ENCODE measurements at regions not wholly inside any gene's neighbourhood (a gene's known extent, or its start where the extent isn't known, plus 50 kb on each side); places are given as distances from the start of the nearest gene placed in this dataset.

DNA sequence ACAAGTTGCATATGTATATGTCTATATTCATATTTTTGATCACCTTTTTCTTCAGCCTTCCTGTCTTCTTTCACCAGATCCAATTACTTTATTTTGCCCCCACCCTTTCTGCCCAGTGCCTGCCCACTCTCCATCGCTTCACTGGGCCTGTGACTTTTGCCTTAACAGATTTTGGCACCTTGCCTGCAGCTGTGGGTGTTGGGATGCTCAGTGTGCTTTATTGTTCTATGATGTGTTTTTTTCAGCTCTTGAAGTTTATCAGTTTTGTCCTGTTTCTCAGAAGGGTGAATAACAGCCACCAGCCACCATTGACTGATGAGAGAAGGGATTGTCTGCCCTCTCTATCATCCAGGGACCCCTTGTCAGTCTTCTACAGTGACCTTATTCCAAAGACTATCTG lies 77.2 kb upstream of the GALNT7 start:
- Mint-ChIP-seq H3K4me1 (no peaks in the 10 kb centered on the region), H3K27ac (no peak overlapping the region)
- H3K4me2 ChIP-seq, result no peak overlapping the region

GRCh38 chr4:173091958-173092357 lies 76.7 kb upstream of the GALNT7 start:
- Mint-ChIP-seq H3K9me3 (no peaks in the 10 kb centered on the region), H3K27me3 (ENCODE audit: insufficient read depth, low read depth) (no peaks in the 10 kb centered on the region), H3K4me1 (no peaks in the 10 kb centered on the region), H3K27ac (no peak overlapping the region), H3K4me3 (no peak overlapping the region), H3K36me3 (no peaks in the 10 kb centered on the region)
- DNase-seq (ENCODE audit: low spot score), result no peak
- Histone ChIP-seq H3K36me3 (no peaks in the 10 kb centered on the region), H3K9ac (no peak overlapping the region), H3K4me1 (no peaks in the 10 kb centered on the region), H3K79me2 (ENCODE audit: low read depth) (no peaks in the 10 kb centered on the region), H3F3A (ENCODE audit: low read depth) (no peaks in the 10 kb centered on the region), H3K4me3 (no peak overlapping the region), H2AFZ (replicated peaks) (peak overlapping the region; percentile 20), H4K20me1 (ENCODE audit: low read depth) (no peaks in the 10 kb centered on the region), H3K9me3 (ENCODE audit: low read depth) (no peaks in the 10 kb centered on the region), H3K27me3 (no peaks in the 10 kb centered on the region), H3K4me2 (no peak overlapping the region), H3K27ac (no peak overlapping the region)
- TF ChIP-seq EZH2 (IDR thresholded peaks at IDR 0.05) (no peak), EZH2phosphoT487 (IDR thresholded peaks at IDR 0.05) (no peak), CTCF (IDR thresholded peaks at IDR 0.05) (no peak)

More for the DNA sequence above, 77.2 kb upstream of the GALNT7 start:
- H3K4me1 ChIP-seq, result no peaks in the 10 kb centered on the region
- H3K4me3 ChIP-seq, result no peak overlapping the region
- no peak overlapping the region for H3K9ac ChIP-seq
- H3K79me2 ChIP-seq (ENCODE audit: low read depth), result no peaks in the 10 kb centered on the region
- no peak overlapping the region for H2AFZ ChIP-seq (replicated peaks)
- no peaks in the 10 kb centered on the region for H3K9me3 Mint-ChIP-seq
- H3K36me3 ChIP-seq, result no peaks in the 10 kb centered on the region
- no peaks in the 10 kb centered on the region for H3K9me3 ChIP-seq (ENCODE audit: low read depth)
- no peak overlapping the region for H3K4me3 Mint-ChIP-seq
- no peak for DNase-seq (ENCODE audit: low spot score)
- peaks cover 2% of the 10 kb centered on the region for H3K27me3 Mint-ChIP-seq (ENCODE audit: insufficient read depth, low read depth)
- H4K20me1 ChIP-seq (ENCODE audit: low read depth), result no peaks in the 10 kb centered on the region
- no peaks in the 10 kb centered on the region for H3F3A ChIP-seq (ENCODE audit: low read depth)
- TF ChIP-seq EZH2 (IDR thresholded peaks at IDR 0.05) (no peak), EZH2phosphoT487 (IDR thresholded peaks at IDR 0.05) (no peak), CTCF (IDR thresholded peaks at IDR 0.05) (no peak)
- no peaks in the 10 kb centered on the region for H3K36me3 Mint-ChIP-seq
- H3K27ac ChIP-seq, result no peak overlapping the region
- H3K27me3 ChIP-seq, result no peaks in the 10 kb centered on the region

- Histone ChIP-seq H3K9ac (no peak overlapping the region), H3F3A (ENCODE audit: low read depth) (no peaks in the 10 kb centered on the region), H3K4me3 (no peak overlapping the region), H3K4me2 (no peak overlapping the region), H4K20me1 (ENCODE audit: low read depth) (no peaks in the 10 kb centered on the region), H3K27me3 (no peaks in the 10 kb centered on the region), H2AFZ (replicated peaks) (no peak overlapping the region), H3K79me2 (ENCODE audit: low read depth) (no peaks in the 10 kb centered on the region), H3K27ac (no peak overlapping the region), H3K36me3 (no peaks in the 10 kb centered on the region), H3K4me1 (no peaks in the 10 kb centered on the region), H3K9me3 (ENCODE audit: low read depth) (no peaks in the 10 kb centered on the region)
- Mint-ChIP-seq H3K4me1 (no peaks in the 10 kb centered on the region), H3K9me3 (no peaks in the 10 kb centered on the region), H3K36me3 (no peaks in the 10 kb centered on the region), H3K27ac (no peak overlapping the region), H3K4me3 (no peak overlapping the region), H3K27me3 (ENCODE audit: insufficient read depth, low read depth) (no peaks in the 10 kb centered on the region)
- TF ChIP-seq EZH2 (IDR thresholded peaks at IDR 0.05) (no peak), CTCF (IDR thresholded peaks at IDR 0.05) (no peak), EZH2phosphoT487 (IDR thresholded peaks at IDR 0.05) (no peak)
- no peak for DNase-seq (ENCODE audit: low spot score)
These were observed 75.2 kb upstream of the GALNT7 start for GRCh38 chr4:173093361-173093760.
